ENCODE measurements at regions not wholly inside any gene's neighbourhood (a gene's known extent, or its start where the extent isn't known, plus 50 kb on each side); places are given as distances from the start of the nearest gene placed in this dataset.

GRCh38 chr2:226045080-226045479, 645.6 kb downstream of the NYAP2 start:
- TF ChIP-seq EZH2 (IDR thresholded peaks at IDR 0.05; ENCODE audit: insufficient read depth, poor library complexity, severe bottlenecking) (no peak), EZH2phosphoT487 (IDR thresholded peaks at IDR 0.05; ENCODE audit: insufficient read depth, low read depth) (no peak)

Measured in GM23248 (cell line).